ENCODE measurements at regions not wholly inside any gene's neighbourhood (a gene's known extent, or its start where the extent isn't known, plus 50 kb on each side); places are given as distances from the start of the nearest gene placed in this dataset.

GRCh38 chr5:19370655-19371386 is 617.2 kb downstream of the CDH18 start:
- in situ Hi-C loops (cut with MboI; ENCODE audit: low sequenced_read_pairs): no loop called here

- in situ Hi-C loops (cut with MboI; ENCODE audit: low sequenced_read_pairs): no loop called here
These were observed 599.6 kb downstream of the CDH18 start for GRCh38 chr5:19388391-19388790.

GRCh38 chr5:19401032-19401431 is 587.0 kb downstream of the CDH18 start:
- in situ Hi-C loops (cut with MboI; ENCODE audit: low sequenced_read_pairs): no loop called here

- in situ Hi-C loops (cut with MboI; ENCODE audit: low sequenced_read_pairs): no loop called here
These were observed 581.2 kb downstream of the CDH18 start for GRCh38 chr5:19406576-19407365.

- in situ Hi-C loops (cut with MboI; ENCODE audit: low sequenced_read_pairs): no loop called here
These were observed 579.9 kb downstream of the CDH18 start for GRCh38 chr5:19408149-19408548.

- in situ Hi-C loops (cut with MboI; ENCODE audit: low sequenced_read_pairs): no loop called here
These were observed 576.1 kb downstream of the CDH18 start for GRCh38 chr5:19411936-19412335.
